IPS-NIHi11 (cell line): ENCODE measurements at regions not wholly inside any gene's neighbourhood (a gene's known extent, or its start where the extent isn't known, plus 50 kb on each side); places are given as distances from the start of the nearest gene placed in this dataset.
"Not testable (repeated sequence)": the region's sequence is repeated elsewhere in the genome, so short reads cannot be mapped to it uniquely, and the experiment has no call there.

Experiments
- DNase-seq: peaks from one replicate; pipeline ENCODE4 v3.0.0; 2012; ENCODE audit warnings: mixed read lengths, low spot score

DNA sequence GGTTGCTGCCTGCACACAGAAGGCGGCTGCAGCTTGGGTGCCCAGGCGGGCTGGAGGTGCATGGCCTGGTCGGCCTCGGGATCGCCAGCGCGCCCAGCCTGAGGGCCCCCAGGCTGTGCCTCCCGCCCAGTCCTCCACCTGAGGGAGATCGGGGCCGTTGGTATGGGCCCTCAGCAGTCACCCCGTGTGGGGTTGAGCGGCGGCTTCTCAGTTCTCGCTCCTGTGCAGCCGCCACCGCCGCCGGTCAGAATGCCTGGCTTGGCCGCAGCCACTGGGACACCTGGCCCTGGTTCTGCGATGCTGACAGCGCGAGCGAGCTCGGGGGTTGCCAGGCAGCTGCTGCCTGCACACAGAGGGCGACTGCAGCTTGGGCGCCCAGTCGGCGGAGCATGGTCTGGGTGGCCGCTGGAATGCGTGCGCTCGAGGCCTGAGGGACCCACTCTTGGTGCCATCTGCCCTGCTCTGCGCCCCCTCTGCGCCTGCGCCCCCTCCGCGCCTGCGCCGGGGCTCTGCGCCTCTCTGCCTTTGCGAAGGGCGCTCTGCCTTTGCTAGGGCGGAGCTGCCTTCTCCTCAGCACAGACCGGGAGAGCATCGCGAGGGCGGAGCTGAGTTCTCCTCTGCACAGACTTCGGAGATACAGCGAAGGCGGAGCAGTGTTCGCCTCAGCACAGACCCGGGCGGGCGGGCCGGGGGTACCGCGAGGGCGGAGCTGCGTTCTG lies 84.6 kb upstream of the ZNG1F start:
- DNase-seq = peak; percentile 46

DNA sequence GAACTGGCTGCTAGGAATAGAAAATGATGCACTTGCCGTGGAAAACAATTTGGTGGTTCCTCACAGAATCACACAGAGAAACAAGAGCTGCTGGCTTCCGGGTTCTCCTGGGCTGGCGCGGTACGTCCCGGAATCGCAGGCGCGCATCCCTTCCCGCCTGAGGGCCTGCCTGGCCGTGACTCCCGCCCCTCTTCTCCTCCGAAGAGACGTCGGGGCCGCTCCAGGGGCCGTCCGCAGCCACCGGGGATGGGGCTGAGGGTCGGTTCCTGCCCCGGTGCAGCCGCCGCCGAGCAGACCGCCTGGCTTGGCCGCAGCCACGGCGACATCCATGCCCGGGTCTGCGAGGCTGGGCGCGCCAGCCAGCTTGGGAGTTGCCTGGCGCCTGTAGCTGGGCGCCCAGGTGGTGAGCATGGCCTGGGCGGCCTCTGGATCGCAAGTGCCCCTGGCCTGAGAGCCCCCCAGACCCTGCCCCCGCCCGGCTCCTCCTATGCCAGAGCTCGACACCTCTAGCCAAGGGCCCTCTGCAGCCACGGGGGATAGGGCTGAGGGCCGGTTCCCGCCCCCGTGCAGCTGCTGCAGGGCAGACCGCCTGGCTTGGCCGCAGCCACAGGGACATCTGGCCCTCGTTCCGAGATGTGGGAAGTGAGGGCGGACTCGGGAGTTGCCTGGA lies 83.9 kb upstream of the ZNG1F start:
- not testable (repeated sequence) for DNase-seq

GRCh38 chr9:41270992-41271391 lies 81.9 kb upstream of the ZNG1F start:
- not testable (repeated sequence) for DNase-seq

DNA sequence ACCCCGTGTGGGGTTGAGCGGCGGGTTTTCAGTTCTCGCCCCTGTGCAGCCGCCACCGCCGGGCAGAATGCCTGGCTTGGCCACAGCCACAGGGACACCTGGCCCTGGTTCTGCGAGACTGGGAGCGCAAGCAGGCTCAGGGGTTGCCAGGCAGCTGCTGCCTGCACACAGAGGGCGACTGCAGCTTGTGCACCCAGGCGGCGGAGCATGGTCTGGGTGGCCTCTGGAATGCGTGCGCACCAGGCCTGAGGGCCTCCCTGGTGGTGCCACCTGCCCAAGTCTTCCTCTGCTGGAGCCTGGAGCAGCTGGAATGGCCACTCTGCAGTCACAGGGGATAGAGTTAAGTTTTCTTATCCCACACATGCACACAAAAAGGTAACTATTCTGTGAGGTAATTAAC lies 80.4 kb upstream of the ZNG1F start:
- DNase-seq = not testable (repeated sequence)

DNA sequence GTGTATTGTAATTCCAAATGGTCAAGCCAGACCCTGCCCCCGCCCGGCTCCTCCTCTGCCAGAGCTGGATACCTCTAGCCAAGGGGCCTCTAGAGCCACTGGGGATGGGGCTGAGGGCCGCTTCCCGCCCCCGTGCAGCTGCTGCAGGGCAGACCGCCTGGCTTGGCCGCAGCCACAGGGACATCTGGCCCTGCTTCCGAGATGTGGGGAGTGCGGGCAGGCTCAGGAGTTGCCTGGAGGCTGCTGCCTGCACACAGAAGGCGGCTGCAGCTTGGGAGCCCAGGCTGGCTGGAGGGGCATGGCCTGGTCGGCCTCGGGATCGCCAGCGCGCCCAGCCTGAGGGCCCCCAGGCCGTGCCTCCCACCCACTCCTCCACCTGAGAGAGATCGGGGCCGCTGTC lies 79.9 kb upstream of the ZNG1F start:
- not testable (repeated sequence) for DNase-seq

DNA sequence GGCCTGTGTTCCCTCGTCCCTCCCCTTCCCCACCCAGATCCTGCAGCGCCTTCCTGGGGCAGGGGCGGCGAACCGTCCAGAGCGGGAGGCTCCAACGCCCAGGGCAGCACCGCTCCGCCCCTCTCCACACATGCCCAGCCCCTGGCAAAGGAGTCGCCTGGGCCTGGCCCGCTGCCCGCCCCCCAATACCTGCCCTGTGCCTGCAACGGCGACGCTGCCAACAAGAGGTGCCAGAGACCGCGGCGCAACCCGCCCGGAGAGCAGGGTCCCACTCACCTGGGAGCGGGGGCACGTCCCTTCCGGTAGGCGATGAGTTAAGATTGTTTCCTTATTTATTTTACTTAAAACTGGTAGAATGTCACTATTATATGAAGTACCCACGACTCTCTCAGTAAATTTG lies 77.5 kb upstream of the ZNG1F start:
- not testable (repeated sequence) for DNase-seq

DNA sequence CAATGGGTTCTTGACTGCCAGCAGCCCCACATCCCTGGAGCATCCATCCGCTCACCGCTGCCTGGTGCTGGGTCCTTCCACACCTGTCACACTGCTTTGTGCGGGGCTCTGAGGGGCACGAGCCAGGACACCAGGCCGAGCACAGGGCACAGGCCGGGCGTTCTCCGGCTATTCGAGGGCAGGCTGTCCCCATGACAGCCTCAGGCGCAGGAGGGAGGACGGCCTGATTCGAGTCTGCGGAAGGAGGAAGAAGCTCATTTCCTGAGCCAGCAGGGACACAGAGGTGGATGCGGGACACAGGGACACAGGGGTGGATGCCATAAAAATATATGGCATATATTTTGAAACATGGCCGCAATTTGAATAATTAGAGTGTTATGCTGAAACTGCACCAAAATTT lies 76.9 kb upstream of the ZNG1F start:
- not testable (repeated sequence) for DNase-seq

GRCh38 chr9:41251973-41252372 lies 62.9 kb upstream of the ZNG1F start:
- DNase-seq = not testable (repeated sequence)

GRCh38 chr9:41251101-41251500 lies 62.0 kb upstream of the ZNG1F start:
- not testable (repeated sequence) for DNase-seq

DNA sequence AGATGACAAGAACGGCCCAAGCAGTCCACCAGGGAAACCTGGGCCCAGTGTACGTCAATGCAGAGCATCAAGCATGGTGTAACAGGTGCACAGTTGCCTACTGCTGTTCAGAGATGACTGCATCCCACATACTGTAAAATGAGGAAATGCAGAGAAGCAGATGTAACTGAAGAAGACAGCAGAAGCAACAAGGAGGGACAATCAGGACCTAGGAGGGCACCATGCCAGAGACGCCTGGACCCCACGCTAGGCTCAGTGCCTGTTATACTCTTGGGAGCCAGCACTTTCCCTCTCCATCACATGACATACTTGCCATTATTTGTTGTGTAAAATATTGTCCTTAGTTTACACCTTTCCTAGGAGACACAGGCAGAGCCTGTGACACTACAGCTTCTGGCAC lies 57.6 kb upstream of the ZNG1F start:
- DNase-seq = not testable (repeated sequence)
